ENCODE measurements at regions not wholly inside any gene's neighbourhood (a gene's known extent, or its start where the extent isn't known, plus 50 kb on each side); places are given as distances from the start of the nearest gene placed in this dataset.

DNA sequence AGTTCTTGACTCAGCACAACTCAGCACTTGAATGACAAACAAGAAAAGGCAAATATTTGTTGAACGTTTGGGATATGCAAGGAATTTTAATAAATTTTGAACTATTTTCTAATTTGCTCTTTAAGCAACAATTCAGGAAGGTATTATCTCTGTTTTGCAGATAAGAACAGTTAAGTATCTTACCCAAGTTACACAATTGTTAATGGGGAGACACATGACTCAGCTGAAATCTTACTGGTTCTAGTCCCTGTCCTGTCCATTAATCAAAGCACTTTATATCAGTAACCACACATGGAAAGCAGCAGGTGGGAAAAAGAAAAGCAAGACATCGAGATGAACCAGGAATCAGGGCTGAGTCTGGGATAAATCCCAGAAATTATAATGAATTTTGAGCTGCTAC lies 493.9 kb upstream of the PIK3C3 start:
- TF ChIP-seq, protein P1, sequence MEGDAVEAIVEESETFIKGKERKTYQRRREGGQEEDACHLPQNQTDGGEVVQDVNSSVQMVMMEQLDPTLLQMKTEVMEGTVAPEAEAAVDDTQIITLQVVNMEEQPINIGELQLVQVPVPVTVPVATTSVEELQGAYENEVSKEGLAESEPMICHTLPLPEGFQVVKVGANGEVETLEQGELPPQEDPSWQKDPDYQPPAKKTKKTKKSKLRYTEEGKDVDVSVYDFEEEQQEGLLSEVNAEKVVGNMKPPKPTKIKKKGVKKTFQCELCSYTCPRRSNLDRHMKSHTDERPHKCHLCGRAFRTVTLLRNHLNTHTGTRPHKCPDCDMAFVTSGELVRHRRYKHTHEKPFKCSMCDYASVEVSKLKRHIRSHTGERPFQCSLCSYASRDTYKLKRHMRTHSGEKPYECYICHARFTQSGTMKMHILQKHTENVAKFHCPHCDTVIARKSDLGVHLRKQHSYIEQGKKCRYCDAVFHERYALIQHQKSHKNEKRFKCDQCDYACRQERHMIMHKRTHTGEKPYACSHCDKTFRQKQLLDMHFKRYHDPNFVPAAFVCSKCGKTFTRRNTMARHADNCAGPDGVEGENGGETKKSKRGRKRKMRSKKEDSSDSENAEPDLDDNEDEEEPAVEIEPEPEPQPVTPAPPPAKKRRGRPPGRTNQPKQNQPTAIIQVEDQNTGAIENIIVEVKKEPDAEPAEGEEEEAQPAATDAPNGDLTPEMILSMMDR (IDR thresholded peaks at IDR 0.05), result no peak
- TF ChIP-seq EP300 (IDR thresholded peaks at IDR 0.05), result no peak
- no peak for TF ChIP-seq POLR2A (IDR thresholded peaks at IDR 0.05)
